GM21515 (cell line): ENCODE measurements at regions not wholly inside any gene's neighbourhood (a gene's known extent, or its start where the extent isn't known, plus 50 kb on each side); places are given as distances from the start of the nearest gene placed in this dataset.

ENCODE experiments used
- ATAC-seq: cut with Tn5 transposase; IDR thresholded peaks from one replicate; pipeline ENCODE4 v1.9.1; 2021; ENCODE audit not compliant: unreplicated experiment

- peak; percentile 77 for ATAC-seq
Observed at GRCh38 chr2:214674278-214674677, 135.2 kb downstream of the BARD1 start.

- ATAC-seq, result no peak
Observed at GRCh38 chr2:214671319-214671885, 138.1 kb downstream of the BARD1 start.

- ATAC-seq, result no peak
Observed at GRCh38 chr2:214652473-214652872, 157.0 kb downstream of the BARD1 start.

GRCh38 chr2:214651451-214651850, 158.0 kb downstream of the BARD1 start:
- ATAC-seq, result no peak

- no peak for ATAC-seq
Observed at GRCh38 chr2:214649440-214650205, 159.9 kb downstream of the BARD1 start.

GRCh38 chr2:214648520-214648919, 161.0 kb downstream of the BARD1 start:
- ATAC-seq, result no peak

GRCh38 chr2:214631406-214631805, 178.1 kb downstream of the BARD1 start:
- no peak for ATAC-seq

GRCh38 chr2:214630402-214631045, 179.0 kb downstream of the BARD1 start:
- no peak for ATAC-seq

GRCh38 chr2:214629875-214630274, 179.6 kb downstream of the BARD1 start:
- ATAC-seq, result no peak
